HG03097 (cell line): ENCODE measurements at regions not wholly inside any gene's neighbourhood (a gene's known extent, or its start where the extent isn't known, plus 50 kb on each side); places are given as distances from the start of the nearest gene placed in this dataset.
"Not testable (repeated sequence)": the region's sequence is repeated elsewhere in the genome, so short reads cannot be mapped to it uniquely, and the experiment has no call there.

ENCODE experiments used
- ATAC-seq: cut with Tn5 transposase; IDR thresholded peaks from one replicate; pipeline ENCODE4 v1.9.1; 2021; ENCODE audit not compliant: unreplicated experiment, low FRiP score

DNA sequence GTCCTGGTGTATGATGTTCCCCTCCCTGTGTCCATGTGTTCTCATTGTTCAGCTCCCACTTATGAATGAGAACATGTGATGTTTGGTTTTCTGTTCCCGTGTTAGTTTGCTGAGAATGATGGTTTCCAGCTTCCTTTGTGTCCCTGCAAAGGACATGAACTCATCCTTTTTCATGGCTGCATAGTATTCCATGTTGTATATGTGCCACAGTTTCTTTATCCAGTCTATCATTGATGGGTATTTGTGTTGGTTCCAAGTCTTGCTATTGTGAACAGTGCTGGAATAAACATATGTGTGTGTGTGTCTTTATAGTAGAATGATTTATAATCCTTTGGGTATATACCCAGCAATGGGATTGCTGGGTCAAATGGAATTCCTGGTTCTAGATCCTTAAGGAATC, 1427.3 kb upstream of the SLC10A2 start:
- ATAC-seq = not testable (repeated sequence)

DNA sequence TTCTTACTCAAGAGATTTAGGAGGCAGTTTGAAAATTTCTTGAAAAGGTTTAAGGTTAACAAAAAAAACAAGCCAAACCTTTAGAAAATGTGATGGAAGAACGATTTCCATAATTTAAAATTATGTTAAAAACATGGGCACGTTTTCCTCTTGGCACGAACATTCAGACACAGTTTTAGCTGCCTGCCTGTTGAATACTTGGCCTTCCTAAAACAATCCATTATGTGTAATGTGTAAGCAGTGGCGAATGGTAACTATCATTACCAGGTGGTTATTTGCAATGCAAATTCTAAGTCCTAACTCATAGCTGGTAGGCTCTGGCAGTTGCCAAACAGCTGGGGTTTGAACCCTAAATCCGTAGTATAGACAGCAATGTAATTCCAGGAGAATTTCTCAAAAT, 1425.7 kb upstream of the SLC10A2 start:
- ATAC-seq = no peak

DNA sequence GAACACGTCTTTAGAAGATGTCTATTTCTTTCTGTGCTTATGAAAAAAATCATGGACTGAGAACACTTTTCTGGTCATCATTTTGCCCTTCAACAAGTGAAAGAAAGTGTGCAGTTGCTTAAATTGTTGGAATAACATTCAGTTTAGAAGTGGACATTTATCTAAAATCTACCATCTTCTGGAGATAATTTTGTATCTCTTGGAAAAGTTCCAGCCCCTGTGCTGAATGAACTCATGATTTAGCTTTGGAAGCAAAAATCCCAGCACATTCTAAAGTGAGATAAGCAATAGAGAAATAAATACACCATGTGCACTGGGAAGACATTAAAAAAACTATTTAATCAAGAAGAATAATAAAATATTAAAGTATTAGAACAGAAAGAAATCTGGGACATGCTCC, 1420.8 kb upstream of the SLC10A2 start:
- ATAC-seq = no peak

DNA sequence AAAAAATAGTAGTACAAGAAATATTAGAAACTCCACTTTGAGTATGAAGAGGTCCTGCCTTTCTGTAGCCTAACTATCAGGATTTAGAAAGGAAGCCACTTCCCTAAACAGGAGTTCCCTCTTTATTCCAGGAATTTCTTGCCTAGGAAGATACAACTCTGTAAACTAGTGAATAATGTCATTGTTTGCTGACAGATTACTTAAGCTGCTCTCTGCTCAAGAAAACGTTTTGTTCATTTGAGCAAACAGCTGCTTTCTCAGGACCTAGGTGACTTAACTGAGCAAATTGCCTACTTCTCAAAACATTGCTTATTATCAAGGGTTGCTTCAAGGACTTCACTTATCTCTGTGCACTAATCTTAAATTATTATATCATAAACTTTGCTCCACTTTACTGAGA, 1419.4 kb upstream of the SLC10A2 start:
- ATAC-seq = no peak

DNA sequence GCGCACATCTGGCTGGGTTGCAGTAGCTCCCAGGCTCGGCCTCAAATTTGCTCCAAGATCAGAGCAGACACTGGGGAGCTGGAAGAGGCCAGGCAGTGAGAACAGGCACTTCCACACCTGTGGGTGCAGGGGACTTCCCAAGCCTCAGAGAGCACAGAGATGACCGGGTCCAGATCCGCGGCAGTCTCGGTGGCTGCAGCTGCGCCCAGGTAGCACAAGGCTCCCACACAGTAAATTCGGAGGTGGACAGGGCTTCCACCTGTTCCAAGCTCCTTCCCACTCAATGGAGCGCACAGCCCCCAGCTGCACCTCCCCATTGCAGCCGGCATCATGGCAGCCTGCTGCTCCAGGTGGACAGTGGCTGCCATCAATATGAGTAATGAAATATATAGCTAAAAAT, 1417.4 kb upstream of the SLC10A2 start:
- no peak for ATAC-seq

DNA sequence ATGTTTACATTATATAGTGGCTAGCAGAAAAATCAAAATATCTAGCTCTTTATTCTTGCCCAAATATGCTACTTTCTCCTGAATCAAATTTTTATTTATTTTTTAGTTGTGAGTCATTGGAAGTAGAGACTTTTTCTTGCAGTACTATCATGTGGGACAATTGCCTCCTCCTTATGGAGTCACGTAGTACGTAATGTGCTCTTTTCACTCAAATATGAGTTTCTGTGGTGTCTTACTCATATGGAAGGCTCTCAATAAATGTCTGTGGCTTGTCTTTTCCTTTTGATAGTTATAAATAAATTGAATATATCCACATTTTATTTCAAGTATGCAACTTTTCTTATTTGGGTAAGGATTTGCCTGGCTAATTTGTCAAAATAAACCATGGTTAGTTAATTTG, 1411.0 kb upstream of the SLC10A2 start:
- ATAC-seq = no peak

DNA sequence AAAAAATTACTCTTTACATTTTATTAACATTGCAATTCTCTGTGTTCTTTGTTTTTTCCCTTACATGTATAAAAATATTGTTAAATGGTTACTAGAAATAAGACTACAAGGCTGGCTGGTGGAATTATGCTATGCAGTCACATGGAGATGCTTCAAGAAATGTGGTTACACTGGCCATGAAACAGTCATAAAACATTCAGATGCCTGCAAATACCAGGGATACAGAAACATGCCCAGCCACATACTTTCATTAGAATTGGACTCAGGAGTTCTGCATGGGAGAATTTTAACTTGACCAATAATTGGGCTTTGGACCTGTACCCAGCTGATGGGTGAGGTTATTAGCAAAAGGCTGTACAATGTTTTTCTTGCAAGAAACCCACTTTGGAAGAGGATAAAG, 1407.7 kb upstream of the SLC10A2 start:
- ATAC-seq = no peak

DNA sequence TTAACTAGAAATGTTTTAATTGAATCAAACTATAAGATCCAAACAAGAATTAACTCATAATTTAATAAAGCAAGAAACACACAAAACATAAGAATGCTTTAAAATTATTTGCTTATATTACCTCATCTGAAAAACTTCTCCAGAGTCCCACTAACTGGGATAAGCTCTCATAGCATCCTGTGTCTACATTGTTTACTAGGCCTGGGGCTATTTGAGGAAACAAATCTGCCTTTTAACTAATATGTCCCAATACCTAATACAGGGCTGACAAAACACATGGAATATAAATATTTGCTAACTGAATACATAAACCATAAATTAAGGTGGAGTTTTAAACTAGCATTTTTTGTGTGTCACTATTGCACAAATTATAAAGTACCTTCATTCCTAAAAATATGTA, 1399.8 kb upstream of the SLC10A2 start:
- ATAC-seq = no peak

DNA sequence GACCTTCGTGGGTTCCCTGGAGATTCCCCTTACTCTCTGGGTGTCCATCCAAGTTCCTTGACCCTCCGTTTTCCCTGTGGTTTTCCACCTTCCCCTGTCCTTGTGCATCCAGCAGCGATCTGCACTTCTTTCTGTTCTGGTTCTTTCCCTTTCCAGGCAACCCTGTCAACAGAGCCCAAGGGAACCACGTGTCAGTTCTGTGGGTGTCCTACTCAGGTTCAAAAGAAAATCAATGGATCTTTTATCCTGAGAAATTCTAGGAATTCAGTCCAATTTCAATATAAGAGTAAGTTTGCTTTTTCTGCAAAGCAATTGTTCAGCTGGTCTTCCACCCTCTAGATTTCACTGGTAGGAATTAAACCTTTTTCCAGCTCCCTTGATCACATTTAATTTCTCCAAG, 1394.8 kb upstream of the SLC10A2 start:
- no peak for ATAC-seq

DNA sequence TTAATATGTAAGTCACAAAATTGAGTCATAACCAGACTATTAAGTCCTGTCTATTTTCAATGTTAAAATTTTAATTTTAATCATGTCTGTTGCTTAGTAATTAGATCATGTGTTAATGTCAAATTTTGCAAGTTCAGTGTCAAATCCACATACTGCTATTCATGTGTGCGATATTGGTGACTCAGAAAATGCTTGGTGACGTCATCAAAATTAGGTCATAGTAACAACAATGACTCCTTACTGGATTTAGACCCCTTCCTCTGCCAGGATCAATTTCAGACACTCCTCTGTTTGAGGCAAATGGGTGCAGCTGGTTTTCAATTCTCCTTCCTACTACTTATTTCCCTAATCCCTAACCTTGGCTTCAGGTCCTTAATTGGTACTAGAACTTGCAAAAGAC, 1394.3 kb upstream of the SLC10A2 start:
- no peak for ATAC-seq

DNA sequence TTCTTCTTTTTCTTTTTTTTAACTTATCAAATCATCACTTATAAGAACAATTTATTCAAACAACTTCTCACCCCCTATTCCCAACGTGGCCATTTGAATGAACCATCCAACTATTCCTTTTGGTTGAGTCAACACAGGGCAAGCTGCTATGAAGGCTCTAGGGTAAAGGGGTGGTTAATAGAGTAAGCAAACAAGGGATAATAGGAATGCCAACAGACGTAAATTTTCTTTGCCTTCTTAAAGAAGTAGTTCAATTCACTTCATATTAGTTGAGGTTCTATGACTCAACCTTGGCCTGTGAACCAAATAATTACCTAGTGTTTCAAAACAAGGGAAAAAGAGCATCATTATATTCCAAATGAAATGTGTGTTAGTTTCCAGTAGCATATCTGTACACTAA, 1383.8 kb upstream of the SLC10A2 start:
- no peak for ATAC-seq

DNA sequence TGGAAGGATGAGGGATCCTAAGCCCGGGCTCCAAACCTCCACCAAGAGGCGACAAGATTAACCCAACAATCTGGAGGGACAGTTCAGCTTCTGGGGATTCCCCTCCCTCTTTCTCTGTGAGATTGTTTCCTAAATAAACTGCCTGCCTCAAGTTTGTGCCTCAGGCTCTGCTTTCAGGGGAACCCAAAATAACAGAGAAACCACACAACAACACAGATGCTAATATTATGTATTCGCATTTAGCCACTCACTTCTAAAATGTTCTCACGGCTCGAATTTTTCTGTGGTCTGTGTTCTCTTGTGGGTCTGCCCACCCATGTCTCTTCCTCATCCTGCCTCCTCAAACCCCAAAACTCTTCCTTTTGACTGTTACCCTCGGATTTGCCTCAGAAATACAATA, 1381.1 kb upstream of the SLC10A2 start:
- no peak for ATAC-seq

DNA sequence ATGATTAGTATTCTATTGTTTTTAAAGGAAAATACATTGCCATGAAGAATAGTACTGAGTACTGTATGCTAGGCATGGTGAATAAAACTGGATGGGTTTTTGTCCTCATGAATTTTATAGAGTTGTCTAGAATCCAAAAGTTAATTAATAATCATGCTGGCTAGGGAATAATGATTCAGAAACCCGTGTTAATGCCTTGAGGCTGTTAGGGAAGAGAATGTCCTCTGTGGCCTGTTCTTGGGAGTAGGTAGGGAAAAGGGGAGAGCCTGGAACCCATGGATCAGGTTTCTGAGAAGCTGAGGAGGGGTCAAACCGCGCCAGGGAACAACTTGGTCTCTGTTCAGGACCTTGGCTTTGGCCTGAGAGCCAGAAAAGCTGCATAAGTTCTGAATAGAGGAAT, 1376.3 kb upstream of the SLC10A2 start:
- ATAC-seq = no peak

DNA sequence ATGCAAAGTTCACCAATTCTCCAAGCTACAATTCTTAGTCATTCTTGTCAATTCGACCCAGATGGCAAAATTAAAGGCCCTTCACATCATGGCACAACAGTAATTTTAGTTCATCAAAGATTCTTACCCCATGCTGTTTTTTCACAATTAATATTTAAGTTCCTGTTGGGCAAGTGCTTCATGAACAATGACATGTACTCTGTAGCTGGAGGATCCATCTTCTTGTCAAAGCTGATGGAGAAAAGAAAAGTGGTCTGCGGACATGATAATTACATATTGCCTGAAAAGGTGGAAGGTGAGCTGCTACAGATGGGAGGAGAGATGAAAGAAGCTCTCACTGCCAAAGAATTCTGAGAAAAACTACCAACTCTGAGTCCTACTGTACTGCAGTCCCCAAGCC, 1370.3 kb upstream of the SLC10A2 start:
- no peak for ATAC-seq

DNA sequence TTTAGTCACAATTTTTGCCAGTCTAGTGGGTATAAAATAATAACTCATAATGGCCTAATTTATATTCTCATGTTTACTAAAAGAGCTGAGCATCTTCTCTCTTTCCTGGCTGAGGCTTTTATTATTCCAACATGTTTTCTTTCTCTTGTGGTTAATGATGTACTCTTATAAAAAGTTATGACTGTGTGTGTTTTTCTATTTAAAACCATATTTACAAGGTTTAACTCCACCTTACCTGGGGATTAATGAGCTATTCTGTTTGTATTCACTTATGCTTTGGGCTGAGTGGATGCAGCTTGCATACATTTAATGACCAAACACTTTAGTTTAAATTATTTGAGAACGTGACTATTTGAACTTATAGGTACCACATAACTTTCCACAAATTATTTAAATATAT, 1365.7 kb upstream of the SLC10A2 start:
- no peak for ATAC-seq

DNA sequence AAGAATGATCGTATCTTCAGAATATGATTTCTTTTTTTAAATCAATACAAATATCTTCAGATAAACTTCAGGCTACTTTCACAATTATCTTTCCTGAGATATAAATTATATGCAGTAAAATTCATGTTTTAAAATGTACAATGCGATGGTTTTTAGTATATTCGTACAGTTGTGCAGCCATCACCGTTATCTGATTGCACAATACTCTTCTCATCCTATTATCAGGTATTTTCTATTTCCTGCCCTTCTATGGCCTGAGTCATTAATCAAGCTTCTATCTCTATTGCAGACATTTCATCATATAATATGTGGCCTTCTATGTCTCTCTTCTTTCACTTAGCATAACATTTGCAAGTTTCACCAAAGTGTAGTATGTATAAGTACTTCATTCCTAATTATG, 1360.2 kb upstream of the SLC10A2 start:
- ATAC-seq = no peak

DNA sequence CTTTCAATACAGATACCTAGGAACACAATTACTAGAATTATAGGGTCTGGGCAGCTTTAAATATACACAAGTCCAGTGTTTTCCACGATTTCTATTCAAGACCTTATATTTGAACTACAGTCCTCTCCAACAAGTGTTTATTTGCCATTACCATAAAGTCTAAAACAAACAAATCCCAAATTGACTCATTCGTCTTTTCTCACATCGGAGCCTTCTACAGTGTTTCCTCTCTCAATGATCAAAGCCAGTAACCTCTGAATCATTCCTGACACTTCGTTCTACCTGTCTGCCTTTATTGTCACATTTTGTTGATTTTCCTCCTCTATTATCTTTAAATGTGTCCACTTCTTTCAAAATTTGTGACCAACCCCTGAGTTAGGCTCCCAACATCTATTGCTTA, 1356.5 kb upstream of the SLC10A2 start:
- ATAC-seq = no peak

DNA sequence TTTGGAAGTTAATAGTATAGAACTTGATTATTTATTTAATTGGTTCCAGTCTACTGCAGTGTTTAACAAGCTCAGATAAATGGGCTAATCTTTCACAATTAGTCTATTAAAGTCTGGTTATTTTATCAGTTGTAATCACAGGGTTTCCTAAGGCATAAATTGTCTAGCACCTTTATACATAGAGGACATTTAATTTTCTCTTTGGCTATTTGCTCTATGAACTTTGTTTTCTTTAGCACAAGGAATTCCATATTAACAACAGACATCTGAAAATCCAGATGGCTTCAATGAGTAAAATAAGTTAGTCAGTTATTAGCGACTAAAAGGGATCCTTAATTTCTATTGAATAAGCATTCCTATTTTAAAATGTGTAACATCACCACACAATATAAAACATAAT, 1350.8 kb upstream of the SLC10A2 start:
- no peak for ATAC-seq

DNA sequence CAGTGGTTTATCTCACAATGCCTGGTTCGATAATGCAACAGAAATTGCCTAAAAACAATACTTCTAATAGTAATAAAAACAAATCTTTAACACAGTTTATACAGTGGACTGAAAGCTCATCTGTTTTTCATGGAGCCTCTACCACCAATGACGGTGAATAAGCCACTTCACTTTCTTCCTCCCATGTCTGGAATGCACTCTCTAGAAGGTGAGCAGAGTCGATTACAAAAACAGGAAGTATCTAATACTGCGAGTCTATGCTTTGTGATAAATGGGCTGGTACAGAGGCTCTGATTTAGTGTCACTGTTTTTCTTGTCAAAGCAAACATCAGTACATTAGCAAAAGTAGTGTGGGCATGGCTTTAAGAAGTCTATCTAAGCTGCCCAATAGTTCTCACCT, 1348.6 kb upstream of the SLC10A2 start:
- ATAC-seq = no peak

DNA sequence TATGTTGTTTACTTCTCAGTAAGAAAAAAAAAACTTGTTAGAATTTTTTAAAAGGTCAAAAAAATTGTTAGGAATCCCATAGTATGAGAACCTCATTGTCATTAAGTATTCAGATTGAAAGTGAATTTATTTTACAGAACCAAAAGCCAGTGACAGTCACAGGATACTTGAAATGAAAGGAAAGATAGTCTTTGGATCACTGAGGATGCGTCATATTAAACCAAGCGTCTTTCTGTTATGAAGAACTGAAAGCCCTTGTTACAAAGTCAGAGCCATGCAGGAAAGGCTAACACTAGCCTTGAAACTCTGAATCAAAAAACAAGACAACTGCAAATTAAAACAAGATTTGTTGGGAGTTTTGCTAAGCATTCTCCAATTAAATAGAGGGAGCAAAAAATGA, 1348.0 kb upstream of the SLC10A2 start:
- ATAC-seq = no peak

DNA sequence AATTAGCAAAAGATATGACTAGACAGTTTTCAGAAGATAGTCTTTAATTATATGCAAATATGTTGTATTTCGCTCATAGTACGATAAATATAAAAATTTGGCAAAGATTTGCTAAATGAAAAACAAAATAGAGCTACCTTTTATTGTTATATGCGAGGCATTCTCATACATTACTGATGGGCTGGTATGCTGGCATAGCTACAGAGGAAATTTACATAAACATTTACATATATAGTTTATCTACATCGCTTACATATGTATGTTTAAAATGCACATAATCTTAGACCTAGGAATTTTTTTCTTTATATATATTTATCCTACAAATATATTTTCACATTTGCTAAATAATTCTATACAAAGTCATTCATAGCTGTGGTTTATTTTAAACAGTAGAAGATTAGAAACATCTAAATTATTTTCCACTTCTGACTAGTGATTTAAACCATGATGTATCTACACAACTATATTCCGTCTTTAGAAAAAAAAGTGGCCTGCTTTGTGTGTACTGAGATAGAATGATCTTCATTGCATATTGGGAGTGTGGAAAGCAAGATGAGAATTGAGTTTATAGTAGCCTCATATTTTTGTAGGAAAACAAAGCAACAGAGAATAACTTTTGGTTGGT, 1345.0 kb upstream of the SLC10A2 start:
- ATAC-seq = no peak

DNA sequence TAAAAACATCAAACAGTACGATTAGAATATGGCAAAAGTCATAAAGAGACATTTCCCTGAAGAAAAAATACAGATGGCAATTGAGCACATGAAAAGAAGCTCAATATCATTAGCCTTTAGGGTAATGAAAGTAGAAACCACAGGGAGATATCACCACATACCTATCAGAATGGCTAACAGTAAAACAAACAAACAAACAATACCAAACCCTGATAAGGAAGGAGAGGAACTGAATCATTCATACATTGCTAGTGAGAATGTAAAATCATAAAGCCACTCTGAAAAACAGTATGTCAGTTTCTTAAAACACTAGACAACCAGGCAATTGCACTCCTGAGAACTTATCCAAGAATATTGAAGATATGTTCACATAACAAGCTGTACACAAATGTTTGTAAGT, 1342.5 kb upstream of the SLC10A2 start:
- ATAC-seq = no peak

DNA sequence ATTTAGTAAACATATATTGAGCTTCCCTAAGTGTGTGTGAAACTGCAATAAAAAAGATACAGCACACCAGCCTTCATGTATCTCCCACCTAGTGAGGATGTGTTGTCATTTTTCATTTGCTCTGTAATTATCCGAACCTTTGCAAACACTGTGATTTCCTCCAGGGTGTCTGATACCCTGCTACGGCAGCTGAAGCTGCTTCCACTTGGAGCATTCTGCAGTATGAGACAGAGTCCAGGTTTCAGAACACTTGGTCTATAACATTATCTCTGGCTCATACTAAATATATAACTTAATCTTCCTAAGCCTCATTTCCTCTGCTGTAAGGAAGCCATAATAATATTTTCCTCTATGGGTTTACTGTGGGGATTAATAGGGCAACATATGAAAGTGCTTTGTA, 1338.1 kb upstream of the SLC10A2 start:
- no peak for ATAC-seq
